Breast epithelium (tissue), 3 donors: ENCODE measurements at regions not wholly inside any gene's neighbourhood (a gene's known extent, or its start where the extent isn't known, plus 50 kb on each side); places are given as distances from the start of the nearest gene placed in this dataset.

Source experiments
- POLR2AphosphoS5 ChIP-seq, 3 donors: sonication (generic); formaldehyde crosslinking; IDR thresholded peaks; one replicate each; pipeline ENCODE4 v1.6.1; 2017; ENCODE audit warnings: antibody characterized with exemption in 3 of 3
- TF ChIP-seq, protein P1 (sequence below), 3 donors: fragments of 450-650 bp; IDR thresholded peaks; one replicate each; pipeline ENCODE4 v1.5.1; 2016 to 2017; ENCODE audit warnings: antibody characterized with exemption in 3 of 3, mild to moderate bottlenecking in 3 of 3, moderate library complexity in 3 of 3

DNA sequence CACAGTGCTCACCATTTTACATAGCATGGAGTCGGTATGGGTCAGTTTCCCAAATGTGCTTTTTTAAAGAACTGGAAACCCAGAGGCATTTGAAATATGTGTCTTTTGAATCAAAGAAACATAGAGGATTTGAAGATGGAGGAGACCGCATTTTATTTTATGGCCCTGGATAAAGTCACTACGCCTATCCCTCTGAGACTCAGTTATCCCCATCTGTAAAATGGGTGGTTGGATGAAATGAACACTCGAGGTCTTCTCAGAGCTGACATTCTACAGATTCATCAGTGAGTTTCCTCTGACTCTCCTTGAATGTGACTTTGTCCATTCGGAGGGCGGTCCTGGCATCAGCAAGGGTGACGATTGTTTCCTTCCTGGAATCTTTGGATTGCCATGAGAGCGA lies 135.1 kb downstream of the MIAT start:
- TF ChIP-seq, protein P1, sequence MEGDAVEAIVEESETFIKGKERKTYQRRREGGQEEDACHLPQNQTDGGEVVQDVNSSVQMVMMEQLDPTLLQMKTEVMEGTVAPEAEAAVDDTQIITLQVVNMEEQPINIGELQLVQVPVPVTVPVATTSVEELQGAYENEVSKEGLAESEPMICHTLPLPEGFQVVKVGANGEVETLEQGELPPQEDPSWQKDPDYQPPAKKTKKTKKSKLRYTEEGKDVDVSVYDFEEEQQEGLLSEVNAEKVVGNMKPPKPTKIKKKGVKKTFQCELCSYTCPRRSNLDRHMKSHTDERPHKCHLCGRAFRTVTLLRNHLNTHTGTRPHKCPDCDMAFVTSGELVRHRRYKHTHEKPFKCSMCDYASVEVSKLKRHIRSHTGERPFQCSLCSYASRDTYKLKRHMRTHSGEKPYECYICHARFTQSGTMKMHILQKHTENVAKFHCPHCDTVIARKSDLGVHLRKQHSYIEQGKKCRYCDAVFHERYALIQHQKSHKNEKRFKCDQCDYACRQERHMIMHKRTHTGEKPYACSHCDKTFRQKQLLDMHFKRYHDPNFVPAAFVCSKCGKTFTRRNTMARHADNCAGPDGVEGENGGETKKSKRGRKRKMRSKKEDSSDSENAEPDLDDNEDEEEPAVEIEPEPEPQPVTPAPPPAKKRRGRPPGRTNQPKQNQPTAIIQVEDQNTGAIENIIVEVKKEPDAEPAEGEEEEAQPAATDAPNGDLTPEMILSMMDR (IDR thresholded peaks at IDR 0.05) = no peak
- TF ChIP-seq POLR2AphosphoS5 (IDR thresholded peaks at IDR 0.05) = no peak
